Activated CD4-positive, CD25-positive, alpha-beta regulatory T cell (primary cell): ENCODE measurements at regions not wholly inside any gene's neighbourhood (a gene's known extent, or its start where the extent isn't known, plus 50 kb on each side); places are given as distances from the start of the nearest gene placed in this dataset.
"Not testable (repeated sequence)": the region's sequence is repeated elsewhere in the genome, so short reads cannot be mapped to it uniquely, and the experiment has no call there.

Source experiments
- DNase-seq, 4 experiments: peaks; one replicate each; lab custom pipeline; 2025; lab: John Stamatoyannopoulos, UW

DNA sequence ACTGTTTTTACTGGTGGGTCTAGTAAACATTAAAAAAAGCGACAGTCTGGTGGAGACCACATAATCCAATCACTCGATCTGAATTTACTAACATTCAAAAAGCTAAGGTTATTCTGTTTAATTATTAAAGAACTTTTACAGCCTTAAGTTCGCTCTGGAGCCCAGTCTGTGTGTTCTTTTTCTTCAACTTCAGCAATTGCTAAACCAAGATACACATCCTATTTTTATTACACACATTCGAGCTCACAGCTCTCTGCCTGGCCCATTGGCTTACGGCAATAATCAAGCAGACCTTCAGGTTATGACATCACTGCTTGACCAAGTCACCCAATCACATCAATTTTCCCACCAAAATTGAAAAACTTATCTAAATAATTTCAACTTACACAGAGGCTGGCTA is 57.4 kb upstream of the PRSS16 start:
- no peak for DNase-seq

DNA sequence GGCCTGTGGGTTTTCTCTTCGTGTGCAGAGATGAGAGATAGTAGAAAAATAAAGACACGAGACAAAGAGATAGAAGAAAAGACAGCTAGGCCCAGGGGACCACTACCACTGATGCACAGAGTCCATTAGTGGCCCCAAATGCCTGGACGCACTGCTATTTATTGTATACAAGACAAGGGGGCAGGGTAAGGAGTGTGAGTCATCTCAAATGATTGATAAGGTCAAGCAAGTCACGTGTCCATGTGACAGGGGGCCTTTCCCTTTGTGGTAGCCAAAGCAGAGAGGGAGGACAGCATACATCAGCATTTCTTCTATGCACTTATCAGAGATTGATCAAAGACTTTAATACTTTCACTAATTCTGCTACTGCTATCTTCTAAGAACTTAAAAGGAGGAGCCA is 53.0 kb upstream of the PRSS16 start:
- DNase-seq = not testable (repeated sequence)

DNA sequence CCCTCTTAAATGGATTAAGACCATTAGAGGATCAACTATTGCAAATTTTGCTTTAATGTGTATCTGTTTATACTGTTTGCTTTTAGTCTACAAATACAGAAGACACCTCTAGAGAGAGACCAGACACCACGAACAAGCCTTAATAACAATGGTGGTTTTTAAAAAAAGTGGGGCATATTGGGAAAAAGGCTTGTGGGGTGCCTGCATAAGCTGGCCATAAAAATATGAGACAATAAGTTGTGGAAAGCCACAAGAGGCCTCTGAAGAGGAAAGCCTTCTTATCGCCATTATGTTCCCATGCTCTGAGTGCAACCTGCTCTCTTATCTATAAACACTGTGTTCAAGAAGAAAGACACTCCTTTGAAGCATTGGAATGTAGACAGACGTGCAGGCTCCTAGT is 52.0 kb upstream of the PRSS16 start:
- not testable (repeated sequence) for DNase-seq
